ENCODE measurements at regions not wholly inside any gene's neighbourhood (a gene's known extent, or its start where the extent isn't known, plus 50 kb on each side); places are given as distances from the start of the nearest gene placed in this dataset.
"Not testable (repeated sequence)": the region's sequence is repeated elsewhere in the genome, so short reads cannot be mapped to it uniquely, and the experiment has no call there.

GRCh38 chr7:119988401-119988800 lies 284.6 kb upstream of the KCND2 start:
- no peak overlapping the region for H3K4me3 ChIP-seq (ENCODE audit: low read length)
- no peak for DNase-seq (ENCODE audit: low read depth)
- TF ChIP-seq CTCF (conservative IDR thresholded peaks at IDR 0.05; ENCODE audit: low read length): no peak

GRCh38 chr7:119994928-119995327 lies 278.0 kb upstream of the KCND2 start:
- no peak for TF ChIP-seq CTCF (conservative IDR thresholded peaks at IDR 0.05; ENCODE audit: low read length)
- no peak for DNase-seq (ENCODE audit: low read depth)
- no peak overlapping the region for H3K4me3 ChIP-seq (ENCODE audit: low read length)

- TF ChIP-seq CTCF (conservative IDR thresholded peaks at IDR 0.05; ENCODE audit: low read length): no peak
Measured at GRCh38 chr7:119996634-119997033, 276.3 kb upstream of the KCND2 start.

GRCh38 chr7:119999738-120000475 lies 273.1 kb upstream of the KCND2 start:
- DNase-seq (ENCODE audit: low read depth): no peak
- H3K4me3 ChIP-seq (ENCODE audit: low read length): no peak overlapping the region
- no peak for TF ChIP-seq CTCF (conservative IDR thresholded peaks at IDR 0.05; ENCODE audit: low read length)

More at GRCh38 chr7:119996634-119997033, 276.3 kb upstream of the KCND2 start:
- H3K4me3 ChIP-seq (ENCODE audit: low read length): no peak overlapping the region
- DNase-seq (ENCODE audit: low read depth): no peak

- no peak for TF ChIP-seq CTCF (conservative IDR thresholded peaks at IDR 0.05; ENCODE audit: low read length)
- H3K4me3 ChIP-seq (ENCODE audit: low read length): no peak overlapping the region
- no peak for DNase-seq (ENCODE audit: low read depth)
Measured at GRCh38 chr7:120005720-120006119, 267.3 kb upstream of the KCND2 start.

- not testable (repeated sequence) for H3K4me3 ChIP-seq (ENCODE audit: low read length); DNase-seq (ENCODE audit: low read depth)
Measured at GRCh38 chr7:120014301-120014700, 258.7 kb upstream of the KCND2 start.

GRCh38 chr7:120014925-120015465 lies 258.0 kb upstream of the KCND2 start:
- peak; percentile 29 for DNase-seq (ENCODE audit: low read depth)
- no peak overlapping the region for H3K4me3 ChIP-seq (ENCODE audit: low read length)
- no peak for TF ChIP-seq CTCF (conservative IDR thresholded peaks at IDR 0.05; ENCODE audit: low read length)
